ENCODE measurements at regions not wholly inside any gene's neighbourhood (a gene's known extent, or its start where the extent isn't known, plus 50 kb on each side); places are given as distances from the start of the nearest gene placed in this dataset.

DNA sequence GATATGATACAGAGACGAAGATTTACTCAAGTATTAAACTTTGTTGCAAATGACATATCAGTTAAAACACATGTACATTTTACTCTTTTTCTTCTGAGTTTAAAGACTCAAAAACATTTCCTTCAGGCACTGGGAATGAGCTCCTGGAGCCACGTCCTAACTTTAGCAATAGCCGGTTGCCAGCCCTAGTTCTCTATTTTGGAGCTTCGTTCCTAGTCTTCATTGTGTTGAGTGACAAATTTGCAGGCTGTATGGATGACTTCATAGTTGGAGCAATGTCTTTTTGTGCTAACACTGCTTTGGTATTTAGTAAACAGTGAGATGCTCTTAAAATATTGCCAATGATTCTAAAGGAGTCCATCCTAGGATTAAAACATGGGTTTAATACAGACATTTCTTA, 190.9 kb downstream of the FAT4 start:
- no peak for DNase-seq (ENCODE audit: extremely low read depth, low read depth)

DNA sequence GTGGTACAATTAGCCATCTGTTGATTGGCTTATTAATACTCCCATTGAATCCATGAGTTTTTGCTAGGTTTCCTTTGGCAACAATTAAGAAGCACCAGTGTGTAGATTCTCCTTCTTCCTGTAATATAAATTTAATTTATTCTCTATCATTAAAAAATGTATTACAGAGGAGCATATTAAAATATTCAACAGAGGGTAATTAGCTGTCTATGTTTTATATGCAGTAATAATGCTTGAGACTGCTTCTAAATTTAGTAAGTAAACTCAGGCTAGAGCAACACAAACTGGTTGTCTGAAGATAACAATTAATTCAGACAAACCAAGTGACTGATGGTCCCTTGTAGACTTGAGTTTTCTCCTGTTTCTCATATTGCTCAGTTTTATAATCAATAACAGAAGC, 192.4 kb downstream of the FAT4 start:
- DNase-seq (ENCODE audit: extremely low read depth, low read depth) = no peak

DNA sequence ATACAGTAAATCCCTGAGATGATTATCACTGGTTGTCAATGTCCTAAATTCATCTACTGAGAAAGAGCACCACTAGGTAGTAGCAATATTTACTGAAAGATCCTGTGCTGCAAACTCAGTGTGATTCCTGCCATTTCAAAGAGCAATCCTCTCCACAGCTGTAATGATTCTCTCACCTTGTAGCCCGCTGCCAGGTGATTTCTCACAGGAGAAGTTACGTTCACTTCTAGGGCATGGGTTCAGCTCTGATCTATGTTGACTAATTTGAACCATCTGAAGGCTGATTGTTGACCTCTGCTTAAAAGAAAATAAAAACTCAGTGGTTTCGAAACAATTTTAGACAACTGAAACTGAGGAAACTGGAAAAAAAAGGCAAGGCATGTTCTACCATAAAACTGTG, 197.0 kb downstream of the FAT4 start:
- DNase-seq (ENCODE audit: extremely low read depth, low read depth) = no peak

DNA sequence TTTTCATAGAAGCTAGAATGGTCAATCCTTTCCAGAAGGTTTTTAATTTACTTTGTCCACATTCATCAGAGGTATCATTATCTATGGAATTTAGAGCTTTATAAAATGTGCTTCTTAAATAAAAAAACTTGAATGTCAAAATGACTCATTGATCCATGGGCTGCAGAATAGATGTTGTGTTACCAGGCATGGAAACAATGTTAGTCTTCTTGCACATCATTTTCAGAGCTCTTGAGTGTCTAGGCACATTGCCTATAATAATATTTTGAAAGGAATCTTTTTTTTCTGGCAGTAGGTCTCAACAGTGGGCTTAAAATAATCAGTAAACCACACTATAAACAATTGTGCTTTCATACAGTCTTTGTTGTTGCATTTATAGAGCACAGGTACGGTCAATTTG, 200.3 kb downstream of the FAT4 start:
- no peak for DNase-seq (ENCODE audit: extremely low read depth, low read depth)

DNA sequence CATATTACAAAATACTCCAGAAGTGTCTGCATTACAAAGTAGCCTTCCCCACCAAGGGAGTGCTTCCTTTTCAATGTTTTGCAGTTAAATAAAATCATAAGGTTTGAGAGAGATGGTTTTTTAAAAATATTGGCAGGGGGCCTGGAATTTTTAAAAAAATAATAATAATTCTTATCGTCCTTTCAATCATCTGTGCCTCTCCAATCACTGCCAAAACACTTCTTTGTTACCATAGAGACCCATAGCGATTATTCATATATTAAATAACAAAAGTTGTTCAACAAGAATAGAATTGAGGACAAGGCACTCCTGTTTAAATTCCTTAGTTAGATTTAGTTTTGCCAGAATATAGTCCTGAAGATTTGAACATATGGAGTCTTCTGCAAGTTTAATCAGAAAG, 203.1 kb downstream of the FAT4 start:
- DNase-seq (ENCODE audit: extremely low read depth, low read depth) = no peak

DNA sequence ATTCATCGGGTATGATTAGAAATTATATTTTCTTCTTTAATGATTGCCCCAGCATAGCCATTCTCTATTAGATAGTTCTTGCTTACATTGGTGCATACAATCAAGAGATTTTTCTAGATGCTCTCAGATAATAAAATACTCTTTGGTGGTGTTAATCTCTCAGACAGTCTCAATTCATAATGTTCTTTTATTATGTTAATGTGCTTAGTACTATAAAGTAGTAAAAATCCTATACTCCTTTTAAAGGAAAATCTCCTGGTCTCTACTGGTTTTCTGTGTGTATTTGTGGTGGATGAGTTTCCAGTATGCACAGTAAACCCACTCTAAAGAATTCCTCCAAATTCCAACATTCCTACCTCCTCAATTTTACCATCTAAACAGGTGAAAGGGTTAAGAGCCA, 203.5 kb downstream of the FAT4 start:
- DNase-seq (ENCODE audit: extremely low read depth, low read depth) = no peak

DNA sequence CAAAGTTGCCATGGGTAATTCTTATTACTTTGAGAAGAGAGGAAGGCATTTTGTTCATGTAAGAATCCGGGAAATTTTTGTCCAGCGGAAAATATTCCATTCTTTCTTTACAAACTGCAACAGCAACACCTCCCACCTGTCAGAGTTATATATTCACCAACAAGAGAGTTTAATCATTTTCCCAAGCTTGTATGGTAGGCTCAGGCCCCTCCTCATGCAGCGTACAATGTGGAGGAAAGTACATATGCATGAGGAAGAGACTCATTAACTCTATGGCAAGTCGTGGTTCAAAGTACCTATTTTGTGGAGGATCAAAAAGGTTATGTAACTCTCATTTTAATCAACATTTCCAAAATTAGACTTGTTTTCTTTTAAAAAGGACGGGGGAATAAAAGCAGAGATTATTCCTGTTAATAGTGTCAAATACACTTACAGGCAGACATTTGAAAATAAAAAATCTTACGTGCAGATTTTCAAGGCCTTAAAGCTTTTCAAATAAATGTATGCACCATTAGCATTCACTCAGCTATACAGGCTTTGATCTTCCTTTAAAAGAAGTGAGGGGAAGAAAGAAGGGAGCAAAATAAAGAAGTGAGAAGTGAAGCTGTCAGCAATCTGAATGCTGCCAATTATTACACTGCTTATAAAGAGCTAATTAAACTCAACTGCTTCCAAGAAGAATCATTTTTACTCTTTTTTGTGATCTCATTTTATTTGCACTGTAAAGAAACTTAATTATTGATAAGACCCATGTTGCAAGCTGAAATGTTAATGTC, 204.8 kb downstream of the FAT4 start:
- DNase-seq (ENCODE audit: extremely low read depth, low read depth) = no peak

DNA sequence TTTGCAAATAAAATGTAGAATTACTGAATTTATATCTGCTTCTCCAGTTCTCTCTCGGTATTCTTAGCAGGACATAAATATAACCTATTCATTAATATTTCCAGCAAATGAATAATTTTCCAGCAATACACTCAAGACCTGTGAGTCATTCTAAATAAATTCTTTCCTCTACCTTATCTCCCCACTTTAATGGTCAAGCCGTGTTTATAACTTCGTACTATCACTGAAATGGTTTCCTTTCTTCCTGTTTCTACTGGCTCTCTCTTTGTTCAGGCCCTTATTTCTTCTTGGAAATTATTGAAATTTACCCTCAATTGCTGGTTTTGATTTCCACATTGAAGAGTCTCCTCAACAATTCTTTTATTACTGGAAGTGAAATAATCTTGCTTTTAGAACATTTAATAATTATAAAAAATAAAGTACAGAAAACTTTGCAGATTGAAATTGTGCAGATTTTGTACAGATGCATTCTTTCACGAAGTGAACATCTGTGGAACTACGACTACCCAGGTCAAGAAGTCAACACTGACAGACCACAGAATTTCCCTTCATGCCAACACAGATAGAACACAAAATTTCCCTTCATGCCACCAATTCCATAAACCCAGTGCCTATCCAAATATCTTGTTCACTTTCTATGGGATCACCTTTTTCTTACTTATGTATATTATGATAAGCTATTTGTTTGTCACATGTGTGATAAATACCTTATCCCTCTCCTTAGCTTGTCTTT, 205.7 kb downstream of the FAT4 start:
- DNase-seq (ENCODE audit: extremely low read depth, low read depth) = no peak

DNA sequence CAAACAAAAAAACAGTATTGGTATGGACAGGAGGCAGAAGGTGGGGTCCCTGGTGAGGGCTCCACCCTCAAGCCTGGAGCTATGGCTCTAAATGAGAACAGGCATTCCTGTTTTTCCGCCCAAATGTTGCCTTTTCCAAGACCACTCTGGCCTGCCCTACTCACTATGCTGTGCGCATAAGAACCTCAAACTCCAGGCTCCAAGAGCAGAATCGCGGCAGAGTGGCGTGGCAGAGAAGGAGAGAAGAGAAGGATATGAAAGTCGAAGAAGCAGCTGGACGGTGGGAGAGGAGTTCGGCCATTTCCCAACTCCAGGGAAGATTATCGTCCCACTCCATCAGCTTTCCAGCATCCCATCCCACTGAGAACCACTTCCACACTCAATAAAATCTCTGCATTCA, 207.8 kb downstream of the FAT4 start:
- no peak for DNase-seq (ENCODE audit: extremely low read depth, low read depth)

DNA sequence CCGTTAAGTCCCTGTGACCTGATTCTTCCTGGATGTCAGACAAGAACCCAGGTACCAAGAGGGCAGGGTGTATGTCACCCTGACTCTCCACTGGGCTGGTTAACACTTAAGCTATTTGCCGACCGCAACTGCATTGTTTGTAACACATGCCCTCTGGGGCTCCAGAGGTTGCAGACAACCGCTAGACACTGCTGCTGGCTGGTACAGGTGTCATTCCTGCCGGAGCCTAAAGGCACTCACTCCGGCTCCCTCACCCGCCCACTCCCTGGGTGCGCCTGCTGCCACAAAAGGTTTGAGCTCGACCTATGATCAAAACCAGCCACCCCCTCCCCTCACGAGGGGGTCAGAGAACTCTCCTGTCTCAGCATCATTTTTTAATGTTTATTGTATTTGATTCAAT, 208.2 kb downstream of the FAT4 start:
- no peak for DNase-seq (ENCODE audit: extremely low read depth, low read depth)

DNA sequence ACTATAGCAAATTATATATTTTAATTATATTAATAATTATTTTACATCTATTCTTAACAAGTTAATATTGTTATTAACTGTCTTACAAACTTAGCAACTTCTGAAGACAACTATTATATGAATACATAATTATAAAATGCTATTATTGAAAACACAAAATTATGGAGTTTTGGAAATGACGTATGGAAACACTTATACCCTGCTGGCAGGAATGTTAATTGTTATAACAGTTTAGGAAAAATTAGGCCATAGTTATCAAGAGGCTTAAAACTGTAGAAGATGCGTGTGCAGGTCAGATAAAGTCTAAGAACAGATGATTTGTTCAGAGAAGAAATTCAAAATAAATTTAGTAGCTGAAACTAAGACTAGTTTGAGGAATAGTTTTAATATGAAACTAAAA, 211.7 kb downstream of the FAT4 start:
- DNase-seq (ENCODE audit: extremely low read depth, low read depth) = no peak

DNA sequence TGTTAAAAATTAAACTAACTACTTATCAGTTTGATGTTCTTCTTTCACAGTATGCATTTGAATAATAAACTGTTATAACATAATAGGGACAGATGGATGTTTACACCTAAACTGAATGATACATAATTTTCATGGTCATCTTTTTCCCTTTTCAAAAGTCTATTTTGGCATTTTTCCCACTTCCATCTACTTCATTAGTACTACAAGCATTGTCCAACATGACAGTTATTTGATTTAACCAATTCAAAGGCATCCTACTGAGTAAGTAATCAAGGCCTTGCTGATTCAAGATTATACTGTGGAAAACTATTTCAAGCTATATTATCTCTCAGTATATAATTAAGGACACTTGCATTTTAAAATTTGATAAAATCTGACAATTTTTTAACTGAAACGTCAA, 212.9 kb downstream of the FAT4 start:
- no peak for DNase-seq (ENCODE audit: extremely low read depth, low read depth)

DNA sequence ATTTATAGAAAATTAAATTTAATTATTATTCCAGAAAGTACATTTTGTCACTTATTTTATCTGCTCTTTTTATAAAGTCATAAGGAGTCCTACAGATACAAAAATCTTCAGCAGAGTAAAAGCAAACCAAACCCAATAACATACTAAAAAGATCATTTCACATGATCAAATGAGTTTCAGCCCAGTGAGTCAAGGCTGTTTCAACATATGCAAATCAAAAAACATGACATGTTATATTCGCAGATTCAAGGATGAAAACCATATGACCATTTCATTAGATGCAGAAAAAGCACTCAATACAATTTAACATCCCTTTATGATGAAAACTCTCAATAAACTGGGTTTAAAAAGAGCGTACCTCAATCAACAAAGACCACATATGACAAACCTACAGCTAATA, 214.3 kb downstream of the FAT4 start:
- DNase-seq (ENCODE audit: extremely low read depth, low read depth) = no peak

DNA sequence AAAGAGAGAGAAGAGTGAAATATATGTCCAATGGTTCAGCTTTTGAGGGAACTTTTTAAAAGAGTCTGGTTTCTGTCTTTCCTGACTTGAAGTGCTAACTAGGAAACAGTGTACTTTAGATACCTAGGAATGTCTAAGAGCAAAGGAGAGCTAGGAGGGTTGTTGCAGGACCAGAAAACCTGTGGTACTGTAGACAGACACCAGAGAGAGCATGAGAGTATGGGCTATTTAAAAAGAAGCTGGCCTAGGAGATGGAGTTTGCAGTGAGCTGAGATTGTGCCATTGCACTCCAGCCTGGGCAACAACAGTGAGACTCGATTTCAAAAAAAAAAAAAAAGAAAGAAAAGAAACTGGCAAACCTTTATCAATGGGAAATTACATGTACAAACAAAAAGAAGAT, 223.9 kb downstream of the FAT4 start:
- no peak for DNase-seq (ENCODE audit: extremely low read depth, low read depth)

DNA sequence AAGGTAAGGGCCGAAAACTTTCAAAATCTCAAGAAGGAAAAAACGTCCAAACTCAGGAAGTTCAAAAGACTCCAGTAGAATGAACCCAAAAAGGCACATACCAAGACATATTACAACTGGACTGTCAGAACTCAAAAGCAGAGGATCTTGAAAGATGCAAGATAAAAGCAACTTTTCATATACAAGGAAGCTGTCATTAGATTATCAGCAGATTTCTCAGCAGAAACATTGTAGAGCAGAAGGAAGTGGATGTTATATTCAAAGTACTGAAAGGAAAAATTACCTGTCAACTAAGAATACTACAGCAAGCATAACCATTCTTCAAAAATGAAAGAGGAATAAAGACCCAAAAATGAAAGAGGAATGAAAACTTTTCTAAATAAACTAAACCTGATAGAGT, 224.9 kb downstream of the FAT4 start:
- no peak for DNase-seq (ENCODE audit: extremely low read depth, low read depth)

DNA sequence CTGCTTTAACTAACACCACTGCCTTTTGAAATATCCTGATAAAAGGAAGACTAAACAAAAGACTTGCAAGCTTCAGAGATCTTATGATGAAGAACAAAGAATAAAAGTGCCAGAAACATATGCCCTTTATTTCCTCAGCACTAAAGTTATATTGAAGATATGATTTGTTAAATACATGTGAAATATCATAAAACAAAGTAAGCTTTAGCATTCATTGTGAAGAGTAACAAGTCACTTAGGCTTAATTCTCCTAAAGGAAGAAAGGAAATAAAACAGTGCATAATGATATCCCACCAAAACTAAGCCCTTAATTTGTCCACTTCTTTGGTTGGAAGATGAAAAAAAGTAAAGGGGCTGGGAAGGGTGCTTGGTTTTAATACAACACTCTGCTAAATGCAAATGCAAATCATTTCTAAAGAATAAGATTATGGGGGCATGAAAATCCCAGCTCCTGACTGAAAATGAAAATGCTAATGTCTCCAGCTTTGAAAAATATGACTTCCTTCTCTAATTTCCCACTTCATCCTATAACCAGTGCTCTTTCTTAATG, 227.2 kb downstream of the FAT4 start:
- DNase-seq (ENCODE audit: extremely low read depth, low read depth) = no peak

DNA sequence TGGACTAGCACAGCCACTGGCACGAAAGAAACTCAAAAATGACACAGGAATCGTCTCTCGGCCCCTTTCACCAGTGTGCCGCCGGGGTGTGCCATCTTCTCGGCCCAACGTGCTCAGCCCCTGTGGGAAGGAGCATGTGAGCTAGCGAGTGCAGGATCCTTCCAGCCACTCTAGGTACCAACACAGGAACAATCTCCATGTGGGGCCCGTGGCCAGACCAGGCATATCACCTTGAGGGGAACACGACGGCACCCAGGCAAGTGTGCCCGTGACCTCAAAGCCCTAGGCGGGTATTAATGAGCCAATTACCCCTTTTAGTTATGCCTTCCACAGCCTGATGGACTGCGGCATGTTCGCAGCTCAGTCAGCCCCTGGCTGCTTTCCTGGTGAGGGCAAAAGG, 231.5 kb downstream of the FAT4 start:
- no peak for DNase-seq (ENCODE audit: extremely low read depth, low read depth)

DNA sequence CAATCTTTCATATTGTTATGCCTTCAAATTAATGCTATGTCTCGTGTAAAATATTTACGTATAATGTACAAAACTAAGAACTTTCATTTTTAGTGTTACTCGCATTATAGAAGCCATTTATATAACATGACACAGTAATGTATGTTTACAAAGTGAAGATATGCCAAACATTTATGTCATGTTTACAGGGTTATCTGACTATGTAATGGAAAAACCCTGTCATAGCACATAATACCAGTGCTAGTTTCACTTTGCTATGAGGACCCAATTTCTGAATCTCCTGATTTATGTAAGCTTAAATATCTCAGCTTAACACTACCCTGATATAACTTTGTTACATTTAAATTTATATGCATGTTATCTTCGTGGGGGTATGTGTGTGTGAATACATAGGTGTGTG, 233.1 kb downstream of the FAT4 start:
- DNase-seq (ENCODE audit: extremely low read depth, low read depth) = no peak

DNA sequence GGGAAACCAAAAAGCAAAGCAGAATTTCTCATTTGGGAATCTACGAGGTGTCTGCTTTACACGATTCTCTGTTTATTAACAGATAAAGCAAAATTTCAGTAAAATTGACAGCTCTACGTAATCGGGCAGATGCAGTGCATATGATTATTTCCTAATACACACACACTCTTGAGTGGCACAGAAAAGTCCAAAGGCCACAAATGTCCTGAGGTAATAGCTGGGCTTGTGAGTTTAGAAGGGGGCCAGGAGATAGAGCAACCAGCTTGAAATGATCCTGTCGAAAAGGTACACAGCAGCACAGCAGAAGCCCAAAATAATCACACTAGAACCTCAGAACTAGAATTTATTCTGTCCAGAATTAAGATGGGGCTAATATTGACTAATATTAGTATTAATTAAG, 236.0 kb downstream of the FAT4 start:
- no peak for DNase-seq (ENCODE audit: extremely low read depth, low read depth)

DNA sequence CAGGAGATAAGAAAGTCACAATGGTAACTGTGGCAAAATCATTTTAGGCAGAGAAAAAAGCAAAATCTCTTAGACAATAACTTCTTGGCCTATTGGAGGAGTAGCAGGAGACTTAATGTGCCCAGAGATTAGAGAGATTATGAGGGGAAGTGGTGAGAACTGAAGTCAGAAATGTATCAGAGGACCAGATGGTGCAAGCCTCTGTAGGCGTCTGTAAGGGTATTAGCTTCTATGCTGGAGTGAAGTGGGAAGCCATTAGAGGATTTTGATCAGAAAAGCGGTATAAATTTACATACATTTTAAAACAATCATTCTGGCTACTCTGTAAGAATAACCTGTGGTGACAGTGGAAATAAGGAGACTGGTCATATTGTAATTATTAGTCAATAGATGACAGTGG, 236.7 kb downstream of the FAT4 start:
- no peak for DNase-seq (ENCODE audit: extremely low read depth, low read depth)

DNA sequence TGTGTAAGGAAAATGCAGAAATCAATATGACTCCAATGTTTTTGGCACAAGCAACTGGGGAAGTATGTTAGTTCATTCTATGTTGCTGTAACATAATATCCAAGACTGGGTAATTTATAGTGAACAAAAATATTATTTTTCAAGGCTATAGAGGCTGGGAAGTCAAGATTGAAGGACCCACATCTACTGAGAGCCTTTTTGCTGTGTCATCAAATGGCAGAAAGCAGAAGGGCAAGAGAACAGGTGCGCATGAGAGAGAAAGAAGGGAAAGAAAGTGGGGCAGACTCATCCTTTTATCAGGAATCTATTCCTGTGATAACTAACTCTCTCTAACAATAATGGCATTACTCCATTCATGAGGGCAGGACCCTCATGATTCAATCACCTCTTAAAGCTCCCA, 237.2 kb downstream of the FAT4 start:
- DNase-seq (ENCODE audit: extremely low read depth, low read depth) = no peak

DNA sequence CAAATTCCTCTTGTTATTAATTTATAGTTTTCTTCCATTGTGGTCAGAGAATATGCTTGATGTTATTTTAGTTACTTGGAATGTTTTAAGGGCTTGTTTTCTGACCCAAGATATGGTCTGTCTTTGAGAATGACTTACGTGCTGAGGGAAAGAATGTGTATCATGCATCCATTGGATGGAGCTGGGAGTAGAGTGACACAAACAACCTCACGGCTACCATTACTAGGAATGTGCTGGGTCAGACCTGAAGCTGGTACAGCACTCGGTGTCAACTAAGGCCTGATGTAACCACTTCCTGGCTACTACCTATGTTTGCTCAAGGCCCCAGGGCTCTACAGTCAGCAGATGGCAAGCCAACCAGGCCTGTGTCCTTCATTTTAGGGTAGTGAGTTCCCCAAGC, 257.8 kb downstream of the FAT4 start:
- DNase-seq (ENCODE audit: extremely low read depth, low read depth) = no peak

Measured in NCI-H460 (cell line).